ENCODE measurements at regions not wholly inside any gene's neighbourhood (a gene's known extent, or its start where the extent isn't known, plus 50 kb on each side); places are given as distances from the start of the nearest gene placed in this dataset.

GRCh38 chr5:4246447-4246846, 650.8 kb downstream of the IRX1 start:
- TF ChIP-seq EZH2phosphoT487 (IDR thresholded peaks at IDR 0.05; ENCODE audit: borderline replicate concordance, low read depth, low read length) (no peak), CTCF (conservative IDR thresholded peaks at IDR 0.05; ENCODE audit: low read length) (no peak)

Data from OCI-LY7 (cell line).